NCI-H1105 treated with DMSO at 0.1 percent for 48 hours (cell line): ENCODE measurements at regions not wholly inside any gene's neighbourhood (a gene's known extent, or its start where the extent isn't known, plus 50 kb on each side); places are given as distances from the start of the nearest gene placed in this dataset.

Experiments used
- DNase-seq: peaks from one replicate; lab custom pipeline; 2025; lab: John Stamatoyannopoulos, UW

- DNase-seq, result no peak
Measured at GRCh38 chr11:92276773-92277172, 52.2 kb downstream of the FAT3 start.

- DNase-seq, result no peak
Measured at GRCh38 chr11:92277871-92278270, 53.3 kb downstream of the FAT3 start.

DNA sequence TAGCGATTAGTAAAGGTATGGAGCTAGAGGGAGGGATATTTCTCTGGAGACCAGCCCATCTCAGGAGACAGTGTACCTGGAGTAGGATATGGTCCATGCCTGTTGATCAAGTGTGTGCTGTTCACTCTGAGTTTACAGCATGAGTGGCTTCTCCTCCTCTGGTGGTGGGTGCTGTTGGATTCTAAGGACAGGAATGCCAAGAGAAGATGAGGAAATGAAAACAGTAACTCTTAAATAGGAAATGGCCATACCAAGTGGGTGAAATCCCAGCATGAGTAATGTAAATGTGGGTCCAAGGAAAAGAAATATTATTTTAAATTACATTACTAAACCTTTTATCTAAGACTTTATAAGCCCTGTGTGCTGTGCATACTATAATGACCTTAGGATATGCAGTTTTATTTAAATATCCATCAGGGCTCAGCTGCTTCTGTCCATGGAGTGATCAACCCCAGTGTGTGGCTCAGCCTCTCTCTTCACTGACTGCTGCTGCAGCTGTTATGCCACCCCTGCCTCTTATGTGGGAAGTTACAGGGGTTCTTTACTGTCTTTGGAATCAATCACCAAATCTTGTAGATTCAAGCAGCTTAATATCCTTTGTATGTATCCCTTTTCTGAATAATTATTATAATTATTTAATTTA lies 54.3 kb downstream of the FAT3 start:
- no peak for DNase-seq

- no peak for DNase-seq
Measured at GRCh38 chr11:92284107-92284506, 59.5 kb downstream of the FAT3 start.

GRCh38 chr11:92284558-92284957 lies 59.9 kb downstream of the FAT3 start:
- no peak for DNase-seq

GRCh38 chr11:92285776-92286175 lies 61.2 kb downstream of the FAT3 start:
- no peak for DNase-seq

DNA sequence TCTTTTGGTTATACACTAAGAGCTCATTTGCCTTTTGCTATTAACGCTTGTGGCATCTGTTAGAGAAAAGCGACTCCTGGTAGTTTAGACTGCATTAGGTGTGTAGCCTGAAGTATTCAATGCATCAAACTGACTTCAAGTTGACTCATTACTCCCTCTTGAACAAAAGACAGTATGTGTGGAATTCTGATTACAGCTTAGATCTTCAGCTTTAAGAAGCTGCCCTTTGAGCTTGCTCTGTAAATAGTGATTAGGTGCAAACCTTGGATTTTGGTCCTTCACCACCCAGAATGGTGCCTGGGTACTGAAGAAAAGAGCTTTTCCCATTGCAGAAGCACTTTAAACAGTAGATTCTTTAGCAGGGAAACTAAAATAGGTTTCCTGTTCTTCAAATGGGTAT lies 62.1 kb downstream of the FAT3 start:
- no peak for DNase-seq

DNA sequence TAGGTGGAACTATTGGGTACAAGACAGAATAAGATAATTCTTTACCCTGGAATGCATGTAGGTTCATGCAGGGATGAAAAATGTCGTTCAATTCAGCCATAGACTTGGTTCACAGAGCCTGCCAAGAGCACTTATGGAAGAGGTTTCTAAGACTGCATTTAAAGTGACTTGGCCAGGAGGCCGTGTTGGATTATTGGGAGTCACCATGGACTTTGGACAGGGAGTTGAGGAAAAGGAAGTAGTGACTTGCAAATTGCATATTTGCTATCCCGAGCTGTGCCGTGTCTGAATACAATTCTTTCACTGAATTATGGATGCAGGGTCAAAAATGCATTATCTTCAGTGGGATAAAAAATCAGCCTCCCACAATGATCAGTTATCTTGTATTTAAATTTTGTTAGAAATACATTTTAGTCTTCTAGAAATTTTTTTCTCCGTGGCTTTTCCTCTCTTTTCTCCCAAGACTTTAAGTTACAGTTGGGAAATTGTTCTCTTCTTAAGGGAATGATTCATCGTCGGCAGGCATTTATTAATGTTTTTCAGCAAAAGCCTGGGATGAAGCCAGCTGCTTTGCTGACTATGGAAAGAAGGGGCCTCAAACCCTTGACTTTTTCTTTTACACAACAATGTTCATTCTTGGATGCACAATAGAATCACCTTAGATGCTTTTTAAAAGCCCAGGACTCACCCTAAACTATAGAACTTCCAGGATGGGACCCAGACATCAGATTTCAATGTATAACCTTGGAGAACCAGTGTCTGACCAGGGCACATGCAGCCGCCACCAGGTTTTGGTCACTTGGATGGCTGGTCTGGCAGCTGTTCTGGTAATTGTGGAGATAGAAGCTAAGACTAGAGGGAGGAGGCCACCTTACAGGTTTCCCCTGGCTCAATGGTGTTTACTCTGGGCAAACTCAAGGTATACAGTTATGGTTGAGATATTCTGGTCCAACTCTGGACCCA lies 70.8 kb downstream of the FAT3 start:
- no peak for DNase-seq

- DNase-seq, result no peak
Measured at GRCh38 chr11:92296138-92296515, 71.5 kb downstream of the FAT3 start.

GRCh38 chr11:92297567-92298553 lies 73.2 kb downstream of the FAT3 start:
- DNase-seq, result no peak

- peak; percentile 17 for DNase-seq
Measured at GRCh38 chr11:92300876-92301275, 76.3 kb downstream of the FAT3 start.

DNA sequence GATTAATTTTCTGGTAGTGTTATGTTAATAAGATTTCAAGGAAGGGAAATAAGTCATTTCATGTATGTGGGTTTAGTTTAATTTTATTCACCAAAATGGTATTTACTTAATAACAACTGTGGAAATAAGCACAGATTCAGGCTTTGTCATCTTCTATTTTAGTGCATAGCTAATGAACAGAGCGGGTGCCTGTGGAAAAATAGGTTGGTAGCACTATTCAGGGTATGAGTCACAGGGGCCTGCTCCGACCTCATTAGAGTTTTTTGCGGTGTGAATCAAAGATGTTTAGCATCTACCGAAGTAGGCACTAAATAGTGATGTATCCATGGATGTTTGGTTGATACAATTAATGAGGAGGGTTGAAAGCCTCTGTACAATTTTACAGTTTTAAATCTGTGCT lies 78.2 kb downstream of the FAT3 start:
- no peak for DNase-seq

GRCh38 chr11:92304271-92304670 lies 79.7 kb downstream of the FAT3 start:
- no peak for DNase-seq

DNA sequence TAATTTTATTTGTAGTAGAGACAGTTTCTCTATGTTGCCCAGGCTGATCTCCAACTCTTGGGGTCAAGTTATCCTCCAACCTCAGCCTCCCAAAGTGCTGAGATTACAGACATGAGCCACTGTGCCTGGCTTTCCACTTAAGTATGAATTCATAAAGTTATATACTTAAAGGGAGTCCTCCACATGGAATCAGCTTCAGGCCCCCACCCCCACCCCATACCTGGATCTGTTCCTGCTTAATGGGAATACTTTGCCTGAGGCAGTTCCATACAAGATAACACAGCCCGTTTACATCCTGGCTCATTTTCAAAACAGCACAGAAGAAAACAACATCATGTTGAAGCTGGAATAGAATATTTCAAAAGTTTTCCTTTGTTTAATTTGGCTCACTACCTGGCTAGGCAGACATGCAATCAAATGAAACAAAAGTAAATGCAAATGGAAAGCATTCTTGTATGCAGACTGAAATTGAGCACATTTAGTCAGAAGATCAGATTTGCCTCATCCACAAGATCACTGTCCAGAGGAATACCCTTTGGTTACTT lies 82.4 kb downstream of the FAT3 start:
- DNase-seq, result peak; percentile 48

DNA sequence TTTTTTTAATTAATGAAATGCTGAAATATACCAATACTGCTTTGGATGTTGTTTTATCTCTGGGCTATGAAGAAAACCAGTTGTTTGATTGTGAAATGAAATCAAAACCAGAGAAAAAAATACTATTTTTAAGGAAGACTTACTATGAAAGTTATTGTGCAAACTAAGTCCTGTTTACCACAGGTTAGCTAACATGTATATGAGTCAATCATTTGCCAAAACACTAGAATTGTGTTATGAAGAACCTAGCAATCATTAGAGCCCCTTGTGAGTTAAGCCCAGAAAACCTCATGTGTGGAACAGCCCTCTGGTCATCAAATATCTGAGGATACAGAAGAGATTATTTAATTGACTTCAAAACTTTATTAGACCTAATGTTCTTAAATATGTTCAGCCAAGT lies 83.7 kb downstream of the FAT3 start:
- no peak for DNase-seq

DNA sequence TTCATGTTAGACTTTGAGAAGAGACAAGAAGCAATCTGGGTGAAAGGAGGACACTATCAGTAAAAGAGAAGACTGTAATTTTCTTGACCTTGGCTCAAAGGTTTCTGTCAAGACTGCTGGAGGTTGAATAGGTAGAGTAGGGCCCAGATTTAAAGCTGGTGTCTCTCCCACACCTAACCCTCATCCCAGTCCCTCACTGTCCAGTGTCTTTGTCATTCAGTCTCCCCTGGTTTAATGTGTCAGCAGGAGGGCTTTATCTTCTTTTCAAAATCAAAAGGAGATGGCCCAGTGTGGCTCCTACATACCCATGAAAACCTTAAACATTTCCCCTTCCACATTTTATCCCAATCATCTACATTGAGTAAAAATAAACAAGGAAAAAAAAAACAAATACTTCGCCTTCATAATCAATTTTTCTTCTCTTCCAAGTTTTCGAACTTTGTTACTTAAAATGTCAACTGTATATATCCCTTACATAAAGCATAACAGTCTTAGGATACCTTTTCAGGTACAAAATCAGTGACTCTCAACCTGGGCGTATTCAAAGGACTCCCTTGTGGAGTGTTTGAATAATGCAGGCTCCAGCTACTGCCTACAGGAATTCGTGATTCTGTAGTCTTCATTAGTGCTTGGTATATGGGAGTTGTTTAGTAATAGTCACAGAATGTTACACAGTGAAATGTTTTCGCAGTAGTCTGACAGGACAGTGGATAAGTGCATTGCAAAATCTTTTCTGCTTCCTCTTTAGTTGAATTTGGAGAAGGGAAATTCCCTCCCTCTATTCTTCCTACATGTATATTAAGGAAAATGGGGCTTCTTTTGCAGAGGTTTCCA lies 87.2 kb downstream of the FAT3 start:
- DNase-seq, result no peak

GRCh38 chr11:92313784-92314183 lies 89.2 kb downstream of the FAT3 start:
- no peak for DNase-seq

DNA sequence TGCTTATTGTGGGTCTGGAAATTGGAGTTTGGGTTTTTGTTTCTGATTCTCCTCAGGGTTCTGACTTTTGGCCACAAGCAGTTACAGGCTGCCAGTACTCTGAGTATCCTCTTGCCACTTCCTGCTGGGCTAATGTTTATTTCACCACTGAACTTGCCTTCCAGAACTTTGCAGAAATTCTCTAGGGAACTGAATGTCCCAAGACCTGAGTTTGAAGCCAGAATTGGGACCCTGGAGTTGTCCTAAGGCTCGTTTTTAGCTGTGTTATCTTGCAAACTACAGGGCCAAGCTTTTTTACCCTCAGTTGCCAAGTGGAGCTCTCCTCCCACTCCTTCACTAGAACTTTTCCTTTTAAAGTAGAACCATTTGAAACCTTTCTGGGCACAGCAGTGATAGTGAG lies 89.9 kb downstream of the FAT3 start:
- no peak for DNase-seq

GRCh38 chr11:92316106-92316809 lies 91.6 kb downstream of the FAT3 start:
- peak; percentile 12 for DNase-seq

DNA sequence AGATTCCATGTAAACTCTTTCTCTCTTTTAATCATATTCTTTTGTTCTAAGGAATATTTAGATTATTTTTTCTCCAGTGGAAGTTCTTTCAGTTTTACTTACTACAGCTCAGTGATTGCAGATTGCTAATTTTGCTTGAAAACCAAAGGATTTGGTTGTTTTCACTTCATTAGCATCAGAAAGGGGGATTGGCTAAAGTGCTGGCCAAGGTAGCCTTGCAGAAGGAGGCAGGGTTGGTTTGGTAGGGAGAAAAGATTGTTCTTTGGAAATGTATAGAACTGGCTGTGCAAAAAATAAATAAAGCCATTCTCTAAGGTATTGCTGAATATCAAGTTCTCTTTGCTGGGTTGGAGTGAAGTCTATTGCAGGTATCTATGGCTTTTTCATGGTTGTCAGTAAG lies 92.6 kb downstream of the FAT3 start:
- DNase-seq, result no peak
